Thyroid gland (tissue), 4 donors: ENCODE measurements at regions not wholly inside any gene's neighbourhood (a gene's known extent, or its start where the extent isn't known, plus 50 kb on each side); places are given as distances from the start of the nearest gene placed in this dataset.
"Not testable (repeated sequence)": the region's sequence is repeated elsewhere in the genome, so short reads cannot be mapped to it uniquely, and the experiment has no call there.

Experiments
- DNase-seq, 2 donors: peaks; one replicate each; pipeline ENCODE4 v3.0.0-alpha.2; 2019
- H3K27ac ChIP-seq, 3 donors: fragments of 200-600 bp; sonication (generic); 1 replicate in 2 of 3; 2 replicates in 1 of 3; pipeline ENCODE4 v1.5.1; 2016 to 2019; ENCODE audit warnings: mild to moderate bottlenecking in 1 of 3, moderate library complexity in 1 of 3
- H3K27me3 ChIP-seq: fragments of 200-600 bp; sonication (generic); one replicate; pipeline ENCODE4 v1.5.1; 2019
- H3K36me3 ChIP-seq, 2 donors: fragments of 200-600 bp; sonication (generic); one replicate each; pipeline ENCODE4 v1.5.1; 2016 to 2019
- H3K4me1 ChIP-seq, 2 donors: fragments of 200-600 bp; sonication (generic); one replicate each; pipeline ENCODE4 v1.5.1; 2017 to 2019
- H3K4me3 ChIP-seq, 3 donors: fragments of 200-600 bp; sonication (generic); replicated peaks in 1 of 3; 1 replicate in 2 of 3; 2 replicates in 1 of 3; pipeline ENCODE4 v1.5.1; 2016; ENCODE audit warnings: mild to moderate bottlenecking in 1 of 3
- H3K9me3 ChIP-seq: fragments of 200-600 bp; sonication (generic); one replicate; pipeline ENCODE4 v1.5.1; 2017
- POLR2A ChIP-seq, 2 donors: fragments of 450-650 bp; IDR thresholded peaks; one replicate each; pipeline ENCODE4 v1.6.1; 2017; ENCODE audit warnings: antibody characterized with exemption in 2 of 2, mild to moderate bottlenecking in 2 of 2, moderate library complexity in 1 of 2
- WGBS, 2 donors: methylation state at CpG; one replicate each; pipeline ENCODE4 v1.1.5; 2017; 5-methylcytosine and 5-hydroxymethylcytosine counted together
- intact Hi-C: fragments of 100-400 bp; cut with DNase I; formaldehyde crosslinking; loops from one replicate; pipeline ENCODE4 v1.15.1; 2023
- TF ChIP-seq, protein P1 (sequence below), 6 experiments: fragments of 200-600 bp in 3 of 6; fragments of 450-650 bp in 3 of 6; sonication (generic) in 3 of 6; IDR thresholded peaks; one replicate each; pipeline ENCODE4 v1.5.1; 2016 to 2019; ENCODE audit warnings: antibody characterized with exemption in 6 of 6, mild to moderate bottlenecking in 2 of 6, inconsistent platforms in 1 of 6, moderate library complexity in 1 of 6

- no peak for TF ChIP-seq POLR2A (IDR thresholded peaks at IDR 0.05)
- TF ChIP-seq, protein P1, sequence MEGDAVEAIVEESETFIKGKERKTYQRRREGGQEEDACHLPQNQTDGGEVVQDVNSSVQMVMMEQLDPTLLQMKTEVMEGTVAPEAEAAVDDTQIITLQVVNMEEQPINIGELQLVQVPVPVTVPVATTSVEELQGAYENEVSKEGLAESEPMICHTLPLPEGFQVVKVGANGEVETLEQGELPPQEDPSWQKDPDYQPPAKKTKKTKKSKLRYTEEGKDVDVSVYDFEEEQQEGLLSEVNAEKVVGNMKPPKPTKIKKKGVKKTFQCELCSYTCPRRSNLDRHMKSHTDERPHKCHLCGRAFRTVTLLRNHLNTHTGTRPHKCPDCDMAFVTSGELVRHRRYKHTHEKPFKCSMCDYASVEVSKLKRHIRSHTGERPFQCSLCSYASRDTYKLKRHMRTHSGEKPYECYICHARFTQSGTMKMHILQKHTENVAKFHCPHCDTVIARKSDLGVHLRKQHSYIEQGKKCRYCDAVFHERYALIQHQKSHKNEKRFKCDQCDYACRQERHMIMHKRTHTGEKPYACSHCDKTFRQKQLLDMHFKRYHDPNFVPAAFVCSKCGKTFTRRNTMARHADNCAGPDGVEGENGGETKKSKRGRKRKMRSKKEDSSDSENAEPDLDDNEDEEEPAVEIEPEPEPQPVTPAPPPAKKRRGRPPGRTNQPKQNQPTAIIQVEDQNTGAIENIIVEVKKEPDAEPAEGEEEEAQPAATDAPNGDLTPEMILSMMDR (IDR thresholded peaks at IDR 0.05): no peak
- 86% methylated on average over 4 of the region's 4 CpGs; no CpG with 5 or more reads in 1 of the 2 donors for WGBS, 2 donors
- Histone ChIP-seq H3K4me3 (no peak overlapping the region), H3K27ac (no peak overlapping the region), H3K27me3 (no peaks in the 10 kb centered on the region), H3K4me1 (no peaks in the 10 kb centered on the region), H3K36me3 (no peaks in the 10 kb centered on the region), H3K9me3 (no peaks in the 10 kb centered on the region)
- intact Hi-C loops: no loop called here
- no peak for DNase-seq
These were observed 495.4 kb downstream of the NAP1L3 start for GRCh38 chrX:93177930-93178329.

DNA sequence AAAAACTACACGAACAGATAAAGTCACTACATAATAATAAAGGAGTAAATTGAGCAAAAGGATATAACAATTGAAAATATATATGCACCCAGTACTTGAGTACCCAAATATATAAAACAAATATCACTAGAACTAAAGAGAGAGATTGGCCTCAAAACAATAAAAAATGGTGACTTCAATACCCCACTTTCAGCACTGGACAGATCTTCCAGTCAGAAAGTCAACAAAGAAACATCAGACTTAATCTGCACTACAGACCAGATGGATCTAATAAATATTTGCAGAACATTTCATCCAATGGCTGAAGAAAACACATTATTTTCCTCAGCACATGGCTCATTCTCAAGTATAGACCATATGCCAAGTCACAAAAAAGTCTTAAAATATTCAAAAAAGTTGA lies 503.6 kb downstream of the NAP1L3 start:
- no peaks in the 10 kb centered on the region for H3K4me1 ChIP-seq
- H3K9me3 ChIP-seq: no peaks in the 10 kb centered on the region
- intact Hi-C loops: no loop called here
- H3K36me3 ChIP-seq: no peaks in the 10 kb centered on the region
- no peak overlapping the region for H3K27ac ChIP-seq
- no peak for TF ChIP-seq POLR2A (IDR thresholded peaks at IDR 0.05)
- TF ChIP-seq, protein P1 (IDR thresholded peaks at IDR 0.05): no peak
- no peak overlapping the region for H3K4me3 ChIP-seq
- no peak for DNase-seq
- H3K27me3 ChIP-seq: no peaks in the 10 kb centered on the region
- 56 to 62% methylated on average over 1 of the region's 1 CpG for WGBS, 2 donors

GRCh38 chrX:93120805-93121204 lies 552.6 kb downstream of the NAP1L3 start:
- peak; percentile 22 to 37 for DNase-seq
- Histone ChIP-seq H3K36me3 (no peaks in the 10 kb centered on the region), H3K27ac (peak overlapping the region in 2 of 3 donors; percentile 22 to 48), H3K27me3 (no peaks in the 10 kb centered on the region), H3K4me1 (peaks cover 0 to 3% of the 10 kb centered on the region in 2 donors), H3K4me3 (no peak overlapping the region), H3K9me3 (no peaks in the 10 kb centered on the region)
- no peak for TF ChIP-seq POLR2A (IDR thresholded peaks at IDR 0.05)
- TF ChIP-seq, protein P1 (IDR thresholded peaks at IDR 0.05): no peak
- intact Hi-C loops: no loop called here
- 29 to 34% methylated on average over 3 of the region's 3 CpGs for WGBS, 2 donors

- H3K9me3 ChIP-seq, DNase-seq, intact Hi-C loops, H3K4me1 ChIP-seq, H3K27ac ChIP-seq, H3K36me3 ChIP-seq, H3K4me3 ChIP-seq, H3K27me3 ChIP-seq: not testable (repeated sequence)
- 91 to 92% methylated on average over 5 of the region's 5 CpGs for WGBS, 2 donors
These were observed 569.9 kb downstream of the NAP1L3 start for GRCh38 chrX:93103353-93104067.

DNA sequence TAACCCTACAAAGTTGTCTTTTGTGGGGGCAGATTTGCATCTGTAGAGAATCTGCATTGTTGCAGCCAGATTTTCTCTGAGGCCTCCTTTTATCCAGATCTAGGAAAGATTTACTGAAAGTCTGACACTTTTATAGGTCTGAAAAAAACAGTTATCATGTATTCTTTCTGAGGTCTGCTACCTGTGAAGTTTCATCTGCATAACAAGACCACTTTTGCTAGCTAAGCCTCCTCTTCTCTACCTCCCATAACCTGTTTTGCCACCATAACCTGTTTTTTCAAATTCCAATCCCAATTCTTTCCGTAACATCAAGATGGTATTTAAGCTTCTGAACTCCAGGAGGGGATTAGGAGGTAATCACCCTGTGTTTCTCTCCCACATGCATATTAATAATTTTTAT lies 577.8 kb downstream of the NAP1L3 start:
- 88 to 100% methylated on average over 1 of the region's 1 CpG for WGBS, 2 donors
- H3K4me3 ChIP-seq, DNase-seq, H3K4me1 ChIP-seq, H3K27me3 ChIP-seq, H3K36me3 ChIP-seq, H3K9me3 ChIP-seq, intact Hi-C loops, H3K27ac ChIP-seq: not testable (repeated sequence)

- H3K27ac ChIP-seq, H3K4me1 ChIP-seq, H3K9me3 ChIP-seq, H3K27me3 ChIP-seq, DNase-seq, intact Hi-C loops, H3K4me3 ChIP-seq, H3K36me3 ChIP-seq: not testable (repeated sequence)
- 97 to 100% methylated on average over 6 of the region's 6 CpGs for WGBS, 2 donors
These were observed 594.5 kb downstream of the NAP1L3 start for GRCh38 chrX:93078906-93079305.

GRCh38 chrX:93055264-93055663 lies 618.1 kb downstream of the NAP1L3 start:
- DNase-seq, intact Hi-C loops, H3K27ac ChIP-seq, H3K36me3 ChIP-seq, H3K9me3 ChIP-seq, H3K4me1 ChIP-seq, H3K27me3 ChIP-seq, H3K4me3 ChIP-seq: not testable (repeated sequence)

DNA sequence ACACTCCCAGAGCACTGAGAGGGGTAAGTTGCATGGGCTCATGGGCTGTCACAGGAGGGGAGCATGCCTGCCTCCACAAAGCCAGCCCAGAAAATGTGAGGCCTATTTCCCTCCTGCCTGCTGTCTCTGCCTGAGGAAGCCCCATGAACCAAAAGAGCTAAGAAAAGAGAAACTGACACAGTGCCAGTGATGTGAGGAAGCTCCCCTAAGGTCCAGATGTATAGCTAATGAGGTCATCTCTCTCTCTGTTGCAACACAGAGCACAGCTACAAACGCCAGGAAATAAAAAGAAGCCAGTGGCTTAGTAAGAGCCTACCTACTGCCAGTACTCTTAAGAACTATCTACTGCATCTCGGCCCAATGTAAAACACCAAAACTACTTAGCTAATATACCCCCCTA lies 653.5 kb downstream of the NAP1L3 start:
- H3K36me3 ChIP-seq, intact Hi-C loops, H3K4me1 ChIP-seq, DNase-seq, H3K27me3 ChIP-seq, H3K27ac ChIP-seq, H3K9me3 ChIP-seq, H3K4me3 ChIP-seq: not testable (repeated sequence)
- WGBS, 2 donors: 70 to 82% methylated on average over 2 of the region's 2 CpGs

GRCh38 chrX:93014481-93015030 lies 658.8 kb downstream of the NAP1L3 start:
- H3K27ac ChIP-seq, H3K27me3 ChIP-seq, H3K9me3 ChIP-seq, DNase-seq, H3K4me1 ChIP-seq, H3K4me3 ChIP-seq, H3K36me3 ChIP-seq, intact Hi-C loops: not testable (repeated sequence)
- 25 to 29% methylated on average over 1 of the region's 1 CpG for WGBS, 2 donors
